ENCODE measurements at regions not wholly inside any gene's neighbourhood (a gene's known extent, or its start where the extent isn't known, plus 50 kb on each side); places are given as distances from the start of the nearest gene placed in this dataset.

GRCh38 chr5:23579566-23579965 is 72.2 kb downstream of the PRDM9 start:
- no peaks in the 10 kb centered on the region for H3K36me3 Mint-ChIP-seq
- H3K27me3 Mint-ChIP-seq: no peaks in the 10 kb centered on the region
- H3K27ac Mint-ChIP-seq: no peak overlapping the region
- POLR2A ChIA-PET: no interaction called here
- H3K9me3 Mint-ChIP-seq: peaks cover 10% of the 10 kb centered on the region
- no peak for DNase-seq
- H3K4me3 Mint-ChIP-seq: no peak overlapping the region
- CTCF ChIA-PET: no interaction called here
- H3K4me1 Mint-ChIP-seq (ENCODE audit: low read depth): no peaks in the 10 kb centered on the region
- intact Hi-C loops (cut with micrococcal nuclease): no loop called here

DNA sequence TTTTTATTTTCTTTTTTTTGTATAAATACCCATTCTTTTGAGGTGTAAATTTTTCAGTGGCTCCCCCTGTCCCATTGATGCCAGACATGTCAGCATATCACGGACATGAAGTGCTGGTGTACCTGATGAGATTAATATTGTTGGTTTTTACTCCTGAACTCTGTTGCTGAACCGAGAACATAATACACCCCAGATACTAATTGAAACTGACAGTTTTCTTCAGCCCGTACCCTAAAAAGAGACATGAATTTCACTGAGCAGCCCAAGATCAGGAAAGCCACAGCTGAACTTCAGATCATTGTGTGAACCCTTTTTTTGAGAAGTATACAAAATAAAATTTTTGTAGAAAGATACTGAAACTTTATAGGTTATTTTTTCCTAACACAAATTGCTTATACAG is 75.7 kb downstream of the PRDM9 start:
- no peak overlapping the region for H3K4me3 Mint-ChIP-seq
- intact Hi-C loops (cut with micrococcal nuclease): no loop called here
- H3K36me3 Mint-ChIP-seq: no peaks in the 10 kb centered on the region
- ChIA-PET POLR2A (no interaction called here), CTCF (no interaction called here)
- H3K4me1 Mint-ChIP-seq (ENCODE audit: low read depth): no peaks in the 10 kb centered on the region
- H3K27me3 Mint-ChIP-seq: no peaks in the 10 kb centered on the region
- DNase-seq: no peak
- peaks cover 10% of the 10 kb centered on the region for H3K9me3 Mint-ChIP-seq
- H3K27ac Mint-ChIP-seq: no peak overlapping the region

DNA sequence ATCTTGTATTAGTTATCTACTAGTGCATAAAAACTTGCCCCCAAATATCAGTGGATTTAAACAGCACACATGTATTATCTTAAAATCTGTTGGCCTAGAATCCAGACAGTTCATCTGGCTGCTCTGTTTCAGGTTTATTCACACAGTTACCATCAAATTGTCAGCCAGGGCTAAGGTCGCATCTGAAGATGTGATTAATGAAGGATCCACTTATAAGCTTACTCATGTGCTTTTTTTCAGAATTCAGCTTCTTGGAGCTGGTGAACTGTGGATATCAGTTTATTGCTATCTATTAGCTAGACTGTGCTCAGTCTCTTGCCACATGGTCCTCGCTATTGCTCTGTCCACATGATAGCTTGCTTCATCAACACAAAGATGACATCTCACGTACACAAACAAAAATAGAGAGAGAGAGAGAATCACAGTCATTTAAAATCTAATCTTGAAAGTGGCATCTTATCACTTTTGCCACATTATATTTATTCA is 81.5 kb downstream of the PRDM9 start:
- Mint-ChIP-seq H3K27ac (no peak overlapping the region), H3K9me3 (peaks cover 5% of the 10 kb centered on the region), H3K36me3 (no peaks in the 10 kb centered on the region), H3K4me1 (ENCODE audit: low read depth) (no peaks in the 10 kb centered on the region), H3K27me3 (no peaks in the 10 kb centered on the region), H3K4me3 (no peak overlapping the region)
- ChIA-PET CTCF (no interaction called here), POLR2A (no interaction called here)
- no peak for DNase-seq
- intact Hi-C loops (cut with micrococcal nuclease): no loop called here

DNA sequence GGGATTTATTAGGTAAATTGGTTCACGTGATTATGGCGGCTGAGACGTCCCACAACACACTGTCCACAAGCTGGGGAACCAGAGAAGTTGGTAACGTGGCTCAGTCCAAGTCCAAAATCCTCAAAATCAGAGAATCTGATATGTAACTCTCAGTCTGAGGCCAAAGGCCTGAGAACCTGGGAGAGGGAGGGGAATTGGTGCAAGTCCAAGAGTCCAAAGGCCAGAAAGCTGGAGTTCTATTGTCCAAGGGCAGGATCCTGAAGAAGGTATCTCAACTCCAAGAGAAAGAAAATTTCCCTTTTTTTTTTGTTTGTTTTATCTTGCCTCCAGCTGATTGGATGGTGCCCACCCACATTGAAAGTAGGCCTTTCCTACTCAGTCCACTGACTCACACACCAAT is 83.8 kb downstream of the PRDM9 start:
- ChIA-PET POLR2A (no interaction called here), CTCF (no interaction called here)
- H3K4me1 Mint-ChIP-seq (ENCODE audit: low read depth): no peaks in the 10 kb centered on the region
- no peak overlapping the region for H3K4me3 Mint-ChIP-seq
- H3K9me3 Mint-ChIP-seq: peaks cover 5% of the 10 kb centered on the region
- no peak for DNase-seq
- no peak overlapping the region for H3K27ac Mint-ChIP-seq
- intact Hi-C loops (cut with micrococcal nuclease): no loop called here
- H3K27me3 Mint-ChIP-seq: no peaks in the 10 kb centered on the region
- H3K36me3 Mint-ChIP-seq: no peaks in the 10 kb centered on the region

GRCh38 chr5:23606927-23607326 is 99.5 kb downstream of the PRDM9 start:
- ChIA-PET POLR2A (no interaction called here), CTCF (no interaction called here)
- intact Hi-C loops (cut with micrococcal nuclease): no loop called here
- DNase-seq: no peak
- no peak overlapping the region for H3K4me3 Mint-ChIP-seq
- peaks cover 34% of the 10 kb centered on the region for H3K9me3 Mint-ChIP-seq
- no peaks in the 10 kb centered on the region for H3K36me3 Mint-ChIP-seq
- H3K4me1 Mint-ChIP-seq (ENCODE audit: low read depth): no peaks in the 10 kb centered on the region
- H3K27ac Mint-ChIP-seq: no peak overlapping the region
- H3K27me3 Mint-ChIP-seq: no peaks in the 10 kb centered on the region

DNA sequence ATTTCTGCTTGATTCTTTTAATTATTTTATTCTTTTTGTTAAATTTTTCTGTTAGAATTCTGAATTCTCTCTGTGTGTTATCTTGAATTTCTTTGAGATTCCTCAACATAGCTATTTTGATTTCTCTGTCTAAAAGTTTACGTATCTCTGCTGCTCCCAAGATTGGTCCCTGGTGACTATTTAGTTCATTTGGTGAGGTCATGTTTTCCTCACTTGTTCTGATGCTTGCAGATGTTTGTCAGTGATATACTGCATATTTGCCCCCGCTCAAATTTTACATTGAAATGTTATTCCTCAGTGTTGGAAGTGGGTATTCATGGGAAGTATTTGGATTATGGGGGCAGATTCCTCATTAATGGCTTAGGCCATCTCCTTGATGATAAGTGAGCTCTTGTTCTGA is 105.3 kb downstream of the PRDM9 start:
- Mint-ChIP-seq H3K4me3 (no peak overlapping the region), H3K27ac (no peak overlapping the region), H3K36me3 (no peaks in the 10 kb centered on the region), H3K4me1 (ENCODE audit: low read depth) (no peaks in the 10 kb centered on the region), H3K9me3 (peaks cover 41% of the 10 kb centered on the region), H3K27me3 (no peaks in the 10 kb centered on the region)
- CTCF ChIA-PET: no interaction called here
- POLR2A ChIA-PET: no interaction called here
- no peak for DNase-seq
- intact Hi-C loops (cut with micrococcal nuclease): no loop called here

DNA sequence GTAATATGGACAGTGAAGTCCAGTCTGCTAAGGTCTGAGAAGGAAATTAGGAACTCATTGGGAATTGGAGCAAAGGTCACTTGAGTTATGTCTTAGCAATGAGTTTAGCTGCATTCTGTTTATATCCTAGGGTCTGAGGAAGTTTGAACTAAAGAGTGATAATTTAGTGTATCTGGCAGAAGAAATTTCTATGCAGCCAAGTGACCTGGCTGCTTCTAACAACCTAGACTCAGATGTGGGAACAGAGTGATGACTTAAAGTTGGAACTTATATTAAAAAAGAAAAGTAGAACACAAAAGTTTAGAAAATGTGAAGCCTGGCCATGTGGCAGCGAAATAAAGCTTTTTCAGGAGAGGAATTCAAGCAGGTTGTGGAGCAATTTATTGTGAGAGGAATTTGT is 106.2 kb downstream of the PRDM9 start:
- no peaks in the 10 kb centered on the region for H3K36me3 Mint-ChIP-seq
- H3K27ac Mint-ChIP-seq: no peak overlapping the region
- intact Hi-C loops (cut with micrococcal nuclease): no loop called here
- peaks cover 42% of the 10 kb centered on the region for H3K9me3 Mint-ChIP-seq
- CTCF ChIA-PET: no interaction called here
- H3K4me3 Mint-ChIP-seq: no peak overlapping the region
- DNase-seq: no peak
- H3K27me3 Mint-ChIP-seq: no peaks in the 10 kb centered on the region
- POLR2A ChIA-PET: no interaction called here
- no peaks in the 10 kb centered on the region for H3K4me1 Mint-ChIP-seq (ENCODE audit: low read depth)

DNA sequence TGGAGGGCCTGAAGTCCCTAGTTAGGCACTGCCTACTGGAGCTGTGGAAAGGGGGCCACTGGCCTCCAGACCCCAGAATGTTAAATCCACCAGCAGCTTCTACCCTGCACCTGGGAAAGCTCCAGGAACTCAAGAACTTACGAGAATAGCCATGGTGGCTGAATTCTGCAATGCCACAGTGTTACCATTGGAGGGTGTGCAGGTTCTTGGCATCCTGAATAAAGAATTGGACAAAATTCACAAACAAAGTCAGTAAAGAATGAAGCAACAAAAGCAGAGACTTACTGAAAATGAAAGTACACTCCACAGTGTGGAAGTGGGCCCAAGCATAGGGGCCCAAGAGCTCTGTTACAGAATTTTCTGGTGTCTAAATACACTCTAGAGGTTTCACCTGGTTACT is 107.0 kb downstream of the PRDM9 start:
- intact Hi-C loops (cut with micrococcal nuclease): no loop called here
- no peak for DNase-seq
- ChIA-PET POLR2A (no interaction called here), CTCF (no interaction called here)
- H3K4me1 Mint-ChIP-seq (ENCODE audit: low read depth): no peaks in the 10 kb centered on the region
- H3K27me3 Mint-ChIP-seq: no peaks in the 10 kb centered on the region
- H3K27ac Mint-ChIP-seq: no peak overlapping the region
- no peak overlapping the region for H3K4me3 Mint-ChIP-seq
- H3K9me3 Mint-ChIP-seq: peaks cover 38% of the 10 kb centered on the region
- H3K36me3 Mint-ChIP-seq: no peaks in the 10 kb centered on the region

DNA sequence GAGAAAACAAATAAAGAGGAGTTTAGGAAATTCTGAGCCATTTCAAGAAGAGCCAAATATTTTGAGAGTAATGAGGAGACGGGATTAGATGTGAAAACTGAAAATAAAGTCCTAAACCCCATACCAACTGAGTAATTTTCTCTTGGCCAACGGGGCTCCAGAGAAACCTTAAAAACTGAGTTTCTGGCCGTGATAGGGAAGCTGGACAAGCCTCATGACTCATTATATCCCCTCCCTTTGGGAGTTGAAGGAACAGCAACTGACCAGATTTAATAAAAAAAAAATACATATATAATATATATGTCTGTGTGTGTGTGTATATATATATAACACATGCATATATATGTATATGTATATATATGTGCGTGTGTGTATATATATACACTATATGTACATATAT is 119.6 kb downstream of the PRDM9 start:
- Mint-ChIP-seq H3K27me3 (no peaks in the 10 kb centered on the region), H3K4me1 (ENCODE audit: low read depth) (no peaks in the 10 kb centered on the region), H3K9me3 (peaks cover 6% of the 10 kb centered on the region), H3K27ac (no peak overlapping the region), H3K4me3 (no peak overlapping the region), H3K36me3 (no peaks in the 10 kb centered on the region)
- DNase-seq: no peak
- ChIA-PET CTCF (no interaction called here), POLR2A (no interaction called here)
- intact Hi-C loops (cut with micrococcal nuclease): no loop called here

- intact Hi-C loops (cut with micrococcal nuclease): no loop called here
- H3K36me3 Mint-ChIP-seq: no peaks in the 10 kb centered on the region
- H3K27ac Mint-ChIP-seq: no peak overlapping the region
- POLR2A ChIA-PET: no interaction called here
- no peak overlapping the region for H3K4me3 Mint-ChIP-seq
- CTCF ChIA-PET: no interaction called here
- peaks cover 6% of the 10 kb centered on the region for H3K9me3 Mint-ChIP-seq
- no peaks in the 10 kb centered on the region for H3K4me1 Mint-ChIP-seq (ENCODE audit: low read depth)
- no peaks in the 10 kb centered on the region for H3K27me3 Mint-ChIP-seq
- DNase-seq: no peak
These were observed 120.6 kb downstream of the PRDM9 start for GRCh38 chr5:23627976-23628375.

DNA sequence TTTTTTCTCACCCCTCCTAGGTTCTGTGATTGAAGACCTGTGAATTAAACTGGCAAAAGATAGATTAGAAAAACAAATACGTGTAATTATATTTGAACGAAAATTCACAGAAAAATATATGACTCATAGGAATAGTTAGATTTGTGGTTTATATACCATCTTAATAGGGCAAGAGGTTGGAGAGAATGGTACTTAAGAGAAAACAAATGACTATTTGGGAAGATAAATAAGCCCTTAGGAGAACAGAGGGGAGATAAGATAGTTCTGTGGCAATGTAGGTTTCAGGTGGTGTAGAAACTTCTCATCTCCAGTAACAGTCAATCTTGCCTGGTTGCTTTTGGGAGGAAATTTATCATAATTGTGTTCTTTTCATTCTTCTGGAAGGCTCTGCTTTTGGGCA is 122.0 kb downstream of the PRDM9 start:
- intact Hi-C loops (cut with micrococcal nuclease): no loop called here
- no peak overlapping the region for H3K4me3 Mint-ChIP-seq
- no peak for DNase-seq
- H3K9me3 Mint-ChIP-seq: peaks cover 4% of the 10 kb centered on the region
- H3K4me1 Mint-ChIP-seq (ENCODE audit: low read depth): no peaks in the 10 kb centered on the region
- ChIA-PET POLR2A (no interaction called here), CTCF (no interaction called here)
- no peaks in the 10 kb centered on the region for H3K36me3 Mint-ChIP-seq
- H3K27me3 Mint-ChIP-seq: no peaks in the 10 kb centered on the region
- H3K27ac Mint-ChIP-seq: no peak overlapping the region

- H3K27me3 Mint-ChIP-seq: no peaks in the 10 kb centered on the region
- no peak overlapping the region for H3K4me3 Mint-ChIP-seq
- H3K4me1 Mint-ChIP-seq (ENCODE audit: low read depth): no peaks in the 10 kb centered on the region
- no peaks in the 10 kb centered on the region for H3K36me3 Mint-ChIP-seq
- POLR2A ChIA-PET: no interaction called here
- intact Hi-C loops (cut with micrococcal nuclease): no loop called here
- CTCF ChIA-PET: no interaction called here
- H3K27ac Mint-ChIP-seq: no peak overlapping the region
- DNase-seq: no peak
- H3K9me3 Mint-ChIP-seq: peaks cover 4% of the 10 kb centered on the region
These were observed 124.1 kb downstream of the PRDM9 start for GRCh38 chr5:23631302-23632045.

- H3K36me3 Mint-ChIP-seq: no peaks in the 10 kb centered on the region
- intact Hi-C loops (cut with micrococcal nuclease): no loop called here
- H3K27me3 Mint-ChIP-seq: no peaks in the 10 kb centered on the region
- H3K4me3 Mint-ChIP-seq: no peak overlapping the region
- ChIA-PET CTCF (no interaction called here), POLR2A (no interaction called here)
- H3K9me3 Mint-ChIP-seq: peaks cover 10% of the 10 kb centered on the region
- H3K4me1 Mint-ChIP-seq (ENCODE audit: low read depth): no peaks in the 10 kb centered on the region
- H3K27ac Mint-ChIP-seq: no peak overlapping the region
- no peak for DNase-seq
These were observed 128.5 kb downstream of the PRDM9 start for GRCh38 chr5:23635938-23636337.

DNA sequence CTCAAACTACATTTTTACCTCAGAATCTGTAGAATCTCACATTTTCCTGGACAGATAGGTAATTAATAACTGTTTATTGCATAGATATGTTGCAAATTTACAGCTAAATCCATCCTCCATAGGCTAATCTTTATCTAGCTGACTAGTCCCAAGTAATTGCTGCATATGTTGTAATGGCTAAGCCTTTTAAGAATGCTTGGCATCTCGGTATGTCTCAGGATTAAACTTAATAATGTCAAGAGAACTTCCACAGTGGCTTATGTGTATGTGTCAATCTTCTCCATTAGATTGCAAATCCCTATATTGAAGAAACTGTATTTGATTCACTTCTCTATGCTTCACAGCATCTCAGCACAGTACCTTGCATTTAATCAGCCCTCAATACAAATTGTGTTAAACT is 131.9 kb downstream of the PRDM9 start:
- peaks cover 22% of the 10 kb centered on the region for H3K9me3 Mint-ChIP-seq
- no peak overlapping the region for H3K4me3 Mint-ChIP-seq
- H3K36me3 Mint-ChIP-seq: no peaks in the 10 kb centered on the region
- intact Hi-C loops (cut with micrococcal nuclease): no loop called here
- POLR2A ChIA-PET: no interaction called here
- H3K4me1 Mint-ChIP-seq (ENCODE audit: low read depth): no peaks in the 10 kb centered on the region
- DNase-seq: no peak
- CTCF ChIA-PET: no interaction called here
- H3K27ac Mint-ChIP-seq: no peak overlapping the region
- H3K27me3 Mint-ChIP-seq: no peaks in the 10 kb centered on the region

Measured in activated CD4-positive, alpha-beta memory T cell treated with anti-CD3 and anti-CD28 coated beads for 36 hours (primary cell).